Breast epithelium (tissue), 3 donors: ENCODE measurements at regions not wholly inside any gene's neighbourhood (a gene's known extent, or its start where the extent isn't known, plus 50 kb on each side); places are given as distances from the start of the nearest gene placed in this dataset.

Experiments used
- POLR2A ChIP-seq: fragments of 450-650 bp; IDR thresholded peaks from one replicate; pipeline ENCODE4 v1.6.1; 2016; ENCODE audit warnings: antibody characterized with exemption, mild to moderate bottlenecking, moderate library complexity
- POLR2AphosphoS5 ChIP-seq, 3 donors: sonication (generic); formaldehyde crosslinking; IDR thresholded peaks; one replicate each; pipeline ENCODE4 v1.6.1; 2017; ENCODE audit warnings: antibody characterized with exemption in 3 of 3
- TF ChIP-seq, protein P1 (sequence below), 3 donors: fragments of 450-650 bp; IDR thresholded peaks; one replicate each; pipeline ENCODE4 v1.5.1; 2016 to 2017; ENCODE audit warnings: antibody characterized with exemption in 3 of 3, mild to moderate bottlenecking in 3 of 3, moderate library complexity in 3 of 3

DNA sequence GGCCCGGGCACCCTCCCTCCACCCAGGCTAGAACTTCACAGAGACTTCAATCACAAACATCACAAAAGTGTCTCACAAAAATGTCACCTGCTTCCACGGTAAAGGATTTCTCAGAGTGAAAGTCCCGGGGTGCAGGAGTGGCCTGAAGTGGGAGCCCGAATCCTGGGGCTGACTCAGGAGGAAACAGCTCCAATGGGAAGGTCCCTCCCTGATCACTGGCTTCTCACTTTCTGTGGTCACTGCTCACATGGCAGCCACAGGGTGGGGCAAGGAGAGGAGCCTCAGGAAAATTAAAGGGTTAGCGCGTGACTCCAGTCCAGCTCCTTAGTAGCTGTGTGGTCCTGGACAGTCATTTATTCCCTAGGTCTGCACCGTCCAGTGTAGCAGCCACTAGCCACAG, 564.5 kb upstream of the B3GAT1 start:
- TF ChIP-seq, protein P1, sequence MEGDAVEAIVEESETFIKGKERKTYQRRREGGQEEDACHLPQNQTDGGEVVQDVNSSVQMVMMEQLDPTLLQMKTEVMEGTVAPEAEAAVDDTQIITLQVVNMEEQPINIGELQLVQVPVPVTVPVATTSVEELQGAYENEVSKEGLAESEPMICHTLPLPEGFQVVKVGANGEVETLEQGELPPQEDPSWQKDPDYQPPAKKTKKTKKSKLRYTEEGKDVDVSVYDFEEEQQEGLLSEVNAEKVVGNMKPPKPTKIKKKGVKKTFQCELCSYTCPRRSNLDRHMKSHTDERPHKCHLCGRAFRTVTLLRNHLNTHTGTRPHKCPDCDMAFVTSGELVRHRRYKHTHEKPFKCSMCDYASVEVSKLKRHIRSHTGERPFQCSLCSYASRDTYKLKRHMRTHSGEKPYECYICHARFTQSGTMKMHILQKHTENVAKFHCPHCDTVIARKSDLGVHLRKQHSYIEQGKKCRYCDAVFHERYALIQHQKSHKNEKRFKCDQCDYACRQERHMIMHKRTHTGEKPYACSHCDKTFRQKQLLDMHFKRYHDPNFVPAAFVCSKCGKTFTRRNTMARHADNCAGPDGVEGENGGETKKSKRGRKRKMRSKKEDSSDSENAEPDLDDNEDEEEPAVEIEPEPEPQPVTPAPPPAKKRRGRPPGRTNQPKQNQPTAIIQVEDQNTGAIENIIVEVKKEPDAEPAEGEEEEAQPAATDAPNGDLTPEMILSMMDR (IDR thresholded peaks at IDR 0.05) = no peak
- TF ChIP-seq POLR2A (no peak), POLR2AphosphoS5 (IDR thresholded peaks at IDR 0.05) (no peak)
